Prostate gland (tissue), 2 donors: ENCODE measurements at regions not wholly inside any gene's neighbourhood (a gene's known extent, or its start where the extent isn't known, plus 50 kb on each side); places are given as distances from the start of the nearest gene placed in this dataset.

Experiments
- CTCF ChIP-seq, 4 experiments: fragments of 200-600 bp in 2 of 4; fragments of 450-650 bp in 2 of 4; sonication (generic) in 2 of 4; IDR thresholded peaks; 1 replicate in 3 of 4; 2 replicates in 1 of 4; pipeline ENCODE4 v1.5.1; 2016 to 2019; ENCODE audit warnings: antibody characterized with exemption in 4 of 4, mild to moderate bottlenecking in 2 of 4, moderate library complexity in 2 of 4
- POLR2A ChIP-seq: fragments of 450-650 bp; IDR thresholded peaks from one replicate; pipeline ENCODE4 v1.6.1; 2016; ENCODE audit warnings: antibody characterized with exemption, mild to moderate bottlenecking
- POLR2AphosphoS5 ChIP-seq: sonication (generic); formaldehyde crosslinking; IDR thresholded peaks from one replicate; pipeline ENCODE4 v1.6.1; 2017; ENCODE audit warnings: antibody characterized with exemption

DNA sequence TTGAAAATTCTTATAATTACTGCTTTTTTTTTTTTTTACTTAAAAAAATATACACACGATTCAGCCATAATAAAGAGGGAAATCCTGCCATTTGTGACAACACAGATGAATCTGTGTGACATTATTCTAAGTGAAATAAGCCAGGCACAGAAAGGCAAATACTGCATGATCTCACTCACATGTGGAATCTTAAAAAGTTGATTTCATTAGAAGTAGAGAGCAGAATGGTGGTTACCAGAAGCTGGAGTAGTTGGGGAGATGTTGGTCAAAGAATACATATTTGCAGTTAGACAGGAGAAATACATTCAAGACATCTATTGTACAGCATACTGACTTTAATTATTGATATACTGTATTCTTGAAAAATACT, 116.2 kb downstream of the KLF12 start:
- TF ChIP-seq CTCF (IDR thresholded peaks at IDR 0.05) (no peak), POLR2AphosphoS5 (no peak), POLR2A (no peak)
